SU-DHL-6 (cell line): ENCODE measurements at regions not wholly inside any gene's neighbourhood (a gene's known extent, or its start where the extent isn't known, plus 50 kb on each side); places are given as distances from the start of the nearest gene placed in this dataset.

ENCODE experiments used
- H2AFZ ChIP-seq: fragments of 200-600 bp; sonication (generic); 2 replicates; pipeline ENCODE4 v1.6.1; 2014; ENCODE audit warnings: low read depth, mild to moderate bottlenecking, moderate library complexity, mixed read lengths, antibody characterized with exemption, low read length; ENCODE audit not compliant: severe bottlenecking
- H3F3A ChIP-seq: fragments of 200-600 bp; shearing (Covaris generic); 2 replicates; pipeline ENCODE4 v1.6.0; 2016; ENCODE audit warnings: antibody characterized with exemption, mild to moderate bottlenecking; ENCODE audit not compliant: insufficient read depth
- H3K27ac ChIP-seq: fragments of 200-600 bp; sonication (generic); 2 replicates; pipeline ENCODE4 v1.5.1; 2016; ENCODE audit warnings: low read depth, mild to moderate bottlenecking, low read length, moderate library complexity, mixed read lengths
- H3K27me3 ChIP-seq: fragments of 200-600 bp; sonication (generic), shearing (Covaris generic); 2 replicates; pipeline ENCODE4 v1.6.0; 2014; ENCODE audit warnings: mild to moderate bottlenecking, low read length
- H3K36me3 ChIP-seq: fragments of 200-600 bp; sonication (generic); 2 replicates; pipeline ENCODE4 v1.6.1; 2014; ENCODE audit warnings: mild to moderate bottlenecking, low read length, mixed read lengths
- H3K4me2 ChIP-seq: fragments of 300-600, 200-600 bp; shearing (Covaris generic), sonication (generic); 2 replicates; pipeline ENCODE4 v1.6.0; 2014; ENCODE audit warnings: low read length, low read depth, mild to moderate bottlenecking; ENCODE audit not compliant: poor library complexity, severe bottlenecking
- H3K4me3 ChIP-seq: fragments of 200-600 bp; sonication (generic); 2 replicates; pipeline ENCODE4 v1.5.1; 2014; ENCODE audit warnings: antibody characterized with exemption, low read length, mild to moderate bottlenecking, mixed read lengths; ENCODE audit not compliant: insufficient read depth, poor library complexity, severe bottlenecking
- H3K79me2 ChIP-seq: fragments of 200-600 bp; sonication (generic); 2 replicates; pipeline ENCODE4 v1.6.1; 2014; ENCODE audit warnings: mild to moderate bottlenecking, low read length, moderate library complexity; ENCODE audit not compliant: insufficient read depth
- H3K9ac ChIP-seq: fragments of 200-600 bp; sonication (generic); 2 replicates; pipeline ENCODE4 v1.7.0; 2014; ENCODE audit warnings: mild to moderate bottlenecking, low read length
- H3K9me2 ChIP-seq: fragments of 200-600 bp; sonication (generic); replicated peaks from 2 replicates; pipeline ENCODE4 v1.6.1; 2014; ENCODE audit warnings: low read length; ENCODE audit not compliant: insufficient read depth
- H3K9me3 ChIP-seq: fragments of 200-600 bp; sonication (generic); 2 replicates; pipeline ENCODE4 v1.6.1; 2014; ENCODE audit warnings: low read length, mixed read lengths; ENCODE audit not compliant: insufficient read depth
- H4K20me1 ChIP-seq: fragments of 200-600 bp; sonication (generic); 2 replicates; pipeline ENCODE4 v1.6.1; 2014; ENCODE audit warnings: low read depth, mild to moderate bottlenecking, antibody characterized with exemption, low read length, moderate library complexity, mixed read lengths
- CTCF ChIP-seq: fragments of 200-600 bp; sonication (generic); IDR thresholded peaks from one replicate; pipeline ENCODE4 v1.5.1; 2017; ENCODE audit warnings: antibody characterized with exemption, mild to moderate bottlenecking, low read length, moderate library complexity; ENCODE audit not compliant: insufficient read depth, poor library complexity, severe bottlenecking
- EZH2phosphoT487 ChIP-seq: fragments of 200-600 bp; sonication (generic), shearing (Covaris generic); conservative IDR thresholded peaks from 2 replicates; pipeline ENCODE4 v1.6.1; 2018; ENCODE audit warnings: mild to moderate bottlenecking, antibody characterized with exemption, low read length, moderate library complexity, mixed read lengths

GRCh38 chr5:79901631-79902030, 89.4 kb downstream of the MTX3 start:
- no peak for TF ChIP-seq CTCF
- TF ChIP-seq EZH2phosphoT487: no peak
- H3F3A ChIP-seq: no peaks in the 10 kb centered on the region
- H3K9ac ChIP-seq: no peak overlapping the region
- no peak overlapping the region for H3K27ac ChIP-seq
- H3K9me3 ChIP-seq: no peaks in the 10 kb centered on the region
- no peaks in the 10 kb centered on the region for H3K79me2 ChIP-seq
- H3K4me2 ChIP-seq: no peak overlapping the region
- H3K4me3 ChIP-seq: no peak overlapping the region
- no peaks in the 10 kb centered on the region for H3K27me3 ChIP-seq
- no peak overlapping the region for H2AFZ ChIP-seq
- no peaks in the 10 kb centered on the region for H3K9me2 ChIP-seq
- H3K36me3 ChIP-seq: no peaks in the 10 kb centered on the region
- H4K20me1 ChIP-seq: no peaks in the 10 kb centered on the region

- no peak overlapping the region for H3K4me3 ChIP-seq
- no peaks in the 10 kb centered on the region for H3F3A ChIP-seq
- H3K27ac ChIP-seq: no peak overlapping the region
- H3K27me3 ChIP-seq: no peaks in the 10 kb centered on the region
- H3K9ac ChIP-seq: no peak overlapping the region
- H2AFZ ChIP-seq: no peak overlapping the region
- no peaks in the 10 kb centered on the region for H3K36me3 ChIP-seq
- no peak overlapping the region for H3K4me2 ChIP-seq
- H4K20me1 ChIP-seq: no peaks in the 10 kb centered on the region
- H3K9me3 ChIP-seq: no peaks in the 10 kb centered on the region
- H3K79me2 ChIP-seq: no peaks in the 10 kb centered on the region
- no peaks in the 10 kb centered on the region for H3K9me2 ChIP-seq
- TF ChIP-seq CTCF (no peak), EZH2phosphoT487 (no peak)
Measured at GRCh38 chr5:79898611-79899010, 92.5 kb downstream of the MTX3 start.

- Histone ChIP-seq H3K4me3 (no peak overlapping the region), H3K27ac (no peak overlapping the region), H3K36me3 (no peaks in the 10 kb centered on the region), H2AFZ (no peak overlapping the region), H3K9ac (no peak overlapping the region), H4K20me1 (no peaks in the 10 kb centered on the region), H3K79me2 (no peaks in the 10 kb centered on the region), H3F3A (no peaks in the 10 kb centered on the region), H3K9me3 (no peaks in the 10 kb centered on the region), H3K27me3 (0 out of 2 replicates have a peak, but pooled peaks cover 2% of the 10 kb centered on the region), H3K4me2 (no peak overlapping the region), H3K9me2 (no peaks in the 10 kb centered on the region)
- no peak for TF ChIP-seq CTCF
- TF ChIP-seq EZH2phosphoT487: no peak
Measured at GRCh38 chr5:79893976-79894375, 97.1 kb downstream of the MTX3 start.

GRCh38 chr5:79893485-79893884, 97.6 kb downstream of the MTX3 start:
- no peak overlapping the region for H2AFZ ChIP-seq
- no peaks in the 10 kb centered on the region for H3K79me2 ChIP-seq
- no peaks in the 10 kb centered on the region for H3F3A ChIP-seq
- H4K20me1 ChIP-seq: no peaks in the 10 kb centered on the region
- H3K4me3 ChIP-seq: no peak overlapping the region
- 0 out of 2 replicates have a peak, but pooled peaks cover 2% of the 10 kb centered on the region for H3K27me3 ChIP-seq
- H3K9me3 ChIP-seq: no peaks in the 10 kb centered on the region
- no peak overlapping the region for H3K9ac ChIP-seq
- TF ChIP-seq EZH2phosphoT487 (no peak), CTCF (no peak)
- H3K36me3 ChIP-seq: no peaks in the 10 kb centered on the region
- H3K9me2 ChIP-seq: no peaks in the 10 kb centered on the region
- H3K27ac ChIP-seq: no peak overlapping the region
- no peak overlapping the region for H3K4me2 ChIP-seq
